ENCODE measurements at regions not wholly inside any gene's neighbourhood (a gene's known extent, or its start where the extent isn't known, plus 50 kb on each side); places are given as distances from the start of the nearest gene placed in this dataset.

GRCh38 chr3:22172964-22173363 lies 422.0 kb upstream of the ZNF385D start:
- Histone ChIP-seq H3K9me3 (ENCODE audit: low read length) (no peaks in the 10 kb centered on the region), H3K79me2 (ENCODE audit: insufficient read depth, low read length) (no peaks in the 10 kb centered on the region), H3K9me2 (ENCODE audit: low read depth, low read length) (no peaks in the 10 kb centered on the region), H3K36me3 (ENCODE audit: insufficient read depth, low read length) (no peaks in the 10 kb centered on the region), H3K4me3 (ENCODE audit: low read depth, low read length, poor library complexity, severe bottlenecking) (no peak overlapping the region), H3K27ac (ENCODE audit: low read depth, low read length, poor library complexity, severe bottlenecking) (no peak overlapping the region), H4K20me1 (ENCODE audit: insufficient read depth, low read length) (no peaks in the 10 kb centered on the region), H3K9ac (ENCODE audit: low read length) (no peak overlapping the region), H3K27me3 (ENCODE audit: insufficient read depth, low read length) (no peaks in the 10 kb centered on the region), H3F3A (ENCODE audit: insufficient read depth, low read length) (no peaks in the 10 kb centered on the region), H3K4me1 (ENCODE audit: insufficient read depth, low read length, severe bottlenecking) (no peaks in the 10 kb centered on the region), H2AFZ (ENCODE audit: low read length) (no peak overlapping the region), H3K4me2 (ENCODE audit: low read length) (no peak overlapping the region)
- no peak for TF ChIP-seq EZH2 (IDR thresholded peaks at IDR 0.05; ENCODE audit: borderline replicate concordance, low read length)
- TF ChIP-seq, protein P1, sequence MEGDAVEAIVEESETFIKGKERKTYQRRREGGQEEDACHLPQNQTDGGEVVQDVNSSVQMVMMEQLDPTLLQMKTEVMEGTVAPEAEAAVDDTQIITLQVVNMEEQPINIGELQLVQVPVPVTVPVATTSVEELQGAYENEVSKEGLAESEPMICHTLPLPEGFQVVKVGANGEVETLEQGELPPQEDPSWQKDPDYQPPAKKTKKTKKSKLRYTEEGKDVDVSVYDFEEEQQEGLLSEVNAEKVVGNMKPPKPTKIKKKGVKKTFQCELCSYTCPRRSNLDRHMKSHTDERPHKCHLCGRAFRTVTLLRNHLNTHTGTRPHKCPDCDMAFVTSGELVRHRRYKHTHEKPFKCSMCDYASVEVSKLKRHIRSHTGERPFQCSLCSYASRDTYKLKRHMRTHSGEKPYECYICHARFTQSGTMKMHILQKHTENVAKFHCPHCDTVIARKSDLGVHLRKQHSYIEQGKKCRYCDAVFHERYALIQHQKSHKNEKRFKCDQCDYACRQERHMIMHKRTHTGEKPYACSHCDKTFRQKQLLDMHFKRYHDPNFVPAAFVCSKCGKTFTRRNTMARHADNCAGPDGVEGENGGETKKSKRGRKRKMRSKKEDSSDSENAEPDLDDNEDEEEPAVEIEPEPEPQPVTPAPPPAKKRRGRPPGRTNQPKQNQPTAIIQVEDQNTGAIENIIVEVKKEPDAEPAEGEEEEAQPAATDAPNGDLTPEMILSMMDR (IDR thresholded peaks at IDR 0.05; ENCODE audit: low read length): no peak

- H3K36me3 ChIP-seq (ENCODE audit: insufficient read depth, low read length): no peaks in the 10 kb centered on the region
- no peak overlapping the region for H3K4me2 ChIP-seq (ENCODE audit: low read length)
- H2AFZ ChIP-seq (ENCODE audit: low read length): no peak overlapping the region
- TF ChIP-seq, protein P1 (IDR thresholded peaks at IDR 0.05; ENCODE audit: low read length): no peak; the same call in 1 of the 2 replicates
- no peak for TF ChIP-seq EZH2 (IDR thresholded peaks at IDR 0.05; ENCODE audit: borderline replicate concordance, low read length)
- H3K9me2 ChIP-seq (ENCODE audit: low read depth, low read length): no peaks in the 10 kb centered on the region
- H3F3A ChIP-seq (ENCODE audit: insufficient read depth, low read length): no peaks in the 10 kb centered on the region
- H3K4me3 ChIP-seq (ENCODE audit: low read depth, low read length, poor library complexity, severe bottlenecking): no peak overlapping the region
- no peak overlapping the region for H3K9ac ChIP-seq (ENCODE audit: low read length)
- H4K20me1 ChIP-seq (ENCODE audit: insufficient read depth, low read length): no peaks in the 10 kb centered on the region
- no peaks in the 10 kb centered on the region for H3K4me1 ChIP-seq (ENCODE audit: insufficient read depth, low read length, severe bottlenecking)
- H3K9me3 ChIP-seq (ENCODE audit: low read length): no peaks in the 10 kb centered on the region
- no peak overlapping the region for H3K27ac ChIP-seq (ENCODE audit: low read depth, low read length, poor library complexity, severe bottlenecking)
- no peaks in the 10 kb centered on the region for H3K27me3 ChIP-seq (ENCODE audit: insufficient read depth, low read length)
- no peaks in the 10 kb centered on the region for H3K79me2 ChIP-seq (ENCODE audit: insufficient read depth, low read length)
Observed at GRCh38 chr3:22175947-22176346, 424.9 kb upstream of the ZNF385D start.

DNA sequence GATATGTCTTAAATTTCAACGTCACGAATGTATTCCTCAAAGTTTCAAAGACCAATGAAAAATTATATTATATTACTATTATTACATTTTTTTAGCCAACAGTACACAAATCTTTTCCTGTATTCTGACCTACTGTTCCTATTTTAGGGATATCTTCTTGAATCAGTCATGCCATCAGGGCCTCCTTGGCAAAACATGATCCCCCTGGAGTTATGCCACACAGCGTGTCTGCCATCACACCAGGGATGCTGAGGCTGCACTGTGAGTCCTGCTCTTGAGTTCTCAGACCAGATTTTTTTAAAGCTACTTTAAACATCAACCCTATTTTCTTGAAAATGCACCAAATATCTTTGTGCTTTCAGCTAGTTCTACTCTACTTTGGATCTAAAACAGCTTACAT lies 425.9 kb upstream of the ZNF385D start:
- H3K9me2 ChIP-seq (ENCODE audit: low read depth, low read length): no peaks in the 10 kb centered on the region
- no peaks in the 10 kb centered on the region for H4K20me1 ChIP-seq (ENCODE audit: insufficient read depth, low read length)
- H3K4me1 ChIP-seq (ENCODE audit: insufficient read depth, low read length, severe bottlenecking): no peaks in the 10 kb centered on the region
- H2AFZ ChIP-seq (ENCODE audit: low read length): no peak overlapping the region
- H3K27me3 ChIP-seq (ENCODE audit: insufficient read depth, low read length): no peaks in the 10 kb centered on the region
- no peak overlapping the region for H3K27ac ChIP-seq (ENCODE audit: low read depth, low read length, poor library complexity, severe bottlenecking)
- no peak overlapping the region for H3K9ac ChIP-seq (ENCODE audit: low read length)
- no peaks in the 10 kb centered on the region for H3K9me3 ChIP-seq (ENCODE audit: low read length)
- no peak overlapping the region for H3K4me3 ChIP-seq (ENCODE audit: low read depth, low read length, poor library complexity, severe bottlenecking)
- no peak for TF ChIP-seq EZH2 (IDR thresholded peaks at IDR 0.05; ENCODE audit: borderline replicate concordance, low read length)
- TF ChIP-seq, protein P1 (IDR thresholded peaks at IDR 0.05; ENCODE audit: low read length): no peak
- H3K4me2 ChIP-seq (ENCODE audit: low read length): no peak overlapping the region
- H3F3A ChIP-seq (ENCODE audit: insufficient read depth, low read length): no peaks in the 10 kb centered on the region
- H3K79me2 ChIP-seq (ENCODE audit: insufficient read depth, low read length): no peaks in the 10 kb centered on the region
- H3K36me3 ChIP-seq (ENCODE audit: insufficient read depth, low read length): no peaks in the 10 kb centered on the region
